Neutrophil (primary cell): ENCODE measurements at regions not wholly inside any gene's neighbourhood (a gene's known extent, or its start where the extent isn't known, plus 50 kb on each side); places are given as distances from the start of the nearest gene placed in this dataset.

Source experiments
- H3K27ac ChIP-seq: fragments of 200-600 bp; sonication (generic); 2 replicates; pipeline ENCODE4 v1.5.1; 2016; ENCODE audit warnings: mild to moderate bottlenecking, moderate library complexity
- H3K27me3 ChIP-seq: fragments of 200-600 bp; sonication (generic); 2 replicates; pipeline ENCODE4 v1.6.0; 2016; ENCODE audit warnings: mild to moderate bottlenecking
- H3K36me3 ChIP-seq: fragments of 200-600 bp; sonication (generic); 2 replicates; pipeline ENCODE4 v1.5.1; 2017
- H3K4me1 ChIP-seq, 2 experiments: fragments of 200-600 bp in 1 of 2; sonication (generic) in 1 of 2; 1 replicate in 1 of 2; 2 replicates in 1 of 2; pipeline versions ENCODE4 v1.5.1 to v1.6.1; 2013 to 2016; ENCODE audit warnings: low read depth in 1 of 2, low read length in 1 of 2, mild to moderate bottlenecking in 1 of 2, moderate library complexity in 1 of 2; ENCODE audit not compliant: control insufficient read depth in 1 of 2, insufficient read depth in 1 of 2
- H3K4me3 ChIP-seq, 2 experiments: fragments of 200-600 bp in 1 of 2; sonication (generic) in 1 of 2; 1 replicate in 1 of 2; 2 replicates in 1 of 2; pipeline ENCODE4 v1.5.1; 2013 to 2016; ENCODE audit warnings: low read depth in 1 of 2, low read length in 1 of 2, mild to moderate bottlenecking in 1 of 2, moderate library complexity in 1 of 2
- H3K9me3 ChIP-seq: fragments of 200-600 bp; sonication (generic); 2 replicates; pipeline ENCODE4 v1.5.1; 2016
- TF ChIP-seq, protein P1 (sequence below): fragments of 200-600 bp; sonication (generic); IDR thresholded peaks from 2 replicates; pipeline ENCODE4 v1.5.1; 2016; ENCODE audit warnings: antibody characterized with exemption

- TF ChIP-seq, protein P1, sequence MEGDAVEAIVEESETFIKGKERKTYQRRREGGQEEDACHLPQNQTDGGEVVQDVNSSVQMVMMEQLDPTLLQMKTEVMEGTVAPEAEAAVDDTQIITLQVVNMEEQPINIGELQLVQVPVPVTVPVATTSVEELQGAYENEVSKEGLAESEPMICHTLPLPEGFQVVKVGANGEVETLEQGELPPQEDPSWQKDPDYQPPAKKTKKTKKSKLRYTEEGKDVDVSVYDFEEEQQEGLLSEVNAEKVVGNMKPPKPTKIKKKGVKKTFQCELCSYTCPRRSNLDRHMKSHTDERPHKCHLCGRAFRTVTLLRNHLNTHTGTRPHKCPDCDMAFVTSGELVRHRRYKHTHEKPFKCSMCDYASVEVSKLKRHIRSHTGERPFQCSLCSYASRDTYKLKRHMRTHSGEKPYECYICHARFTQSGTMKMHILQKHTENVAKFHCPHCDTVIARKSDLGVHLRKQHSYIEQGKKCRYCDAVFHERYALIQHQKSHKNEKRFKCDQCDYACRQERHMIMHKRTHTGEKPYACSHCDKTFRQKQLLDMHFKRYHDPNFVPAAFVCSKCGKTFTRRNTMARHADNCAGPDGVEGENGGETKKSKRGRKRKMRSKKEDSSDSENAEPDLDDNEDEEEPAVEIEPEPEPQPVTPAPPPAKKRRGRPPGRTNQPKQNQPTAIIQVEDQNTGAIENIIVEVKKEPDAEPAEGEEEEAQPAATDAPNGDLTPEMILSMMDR: no peak
- Histone ChIP-seq H3K4me3 (no peak overlapping the region), H3K27ac (no peak overlapping the region), H3K9me3 (no peaks in the 10 kb centered on the region), H3K36me3 (no peaks in the 10 kb centered on the region), H3K27me3 (no peaks in the 10 kb centered on the region), H3K4me1 (no peaks in the 10 kb centered on the region)
Observed at GRCh38 chr1:91078859-91079258, 57.0 kb upstream of the ZNF644 start.

- H3K9me3 ChIP-seq: no peaks in the 10 kb centered on the region
- H3K27ac ChIP-seq: no peak overlapping the region
- H3K4me3 ChIP-seq: no peak overlapping the region
- no peaks in the 10 kb centered on the region for H3K4me1 ChIP-seq
- no peaks in the 10 kb centered on the region for H3K36me3 ChIP-seq
- TF ChIP-seq, protein P1: no peak
- no peaks in the 10 kb centered on the region for H3K27me3 ChIP-seq
Observed at GRCh38 chr1:91076834-91077233, 55.0 kb upstream of the ZNF644 start.

DNA sequence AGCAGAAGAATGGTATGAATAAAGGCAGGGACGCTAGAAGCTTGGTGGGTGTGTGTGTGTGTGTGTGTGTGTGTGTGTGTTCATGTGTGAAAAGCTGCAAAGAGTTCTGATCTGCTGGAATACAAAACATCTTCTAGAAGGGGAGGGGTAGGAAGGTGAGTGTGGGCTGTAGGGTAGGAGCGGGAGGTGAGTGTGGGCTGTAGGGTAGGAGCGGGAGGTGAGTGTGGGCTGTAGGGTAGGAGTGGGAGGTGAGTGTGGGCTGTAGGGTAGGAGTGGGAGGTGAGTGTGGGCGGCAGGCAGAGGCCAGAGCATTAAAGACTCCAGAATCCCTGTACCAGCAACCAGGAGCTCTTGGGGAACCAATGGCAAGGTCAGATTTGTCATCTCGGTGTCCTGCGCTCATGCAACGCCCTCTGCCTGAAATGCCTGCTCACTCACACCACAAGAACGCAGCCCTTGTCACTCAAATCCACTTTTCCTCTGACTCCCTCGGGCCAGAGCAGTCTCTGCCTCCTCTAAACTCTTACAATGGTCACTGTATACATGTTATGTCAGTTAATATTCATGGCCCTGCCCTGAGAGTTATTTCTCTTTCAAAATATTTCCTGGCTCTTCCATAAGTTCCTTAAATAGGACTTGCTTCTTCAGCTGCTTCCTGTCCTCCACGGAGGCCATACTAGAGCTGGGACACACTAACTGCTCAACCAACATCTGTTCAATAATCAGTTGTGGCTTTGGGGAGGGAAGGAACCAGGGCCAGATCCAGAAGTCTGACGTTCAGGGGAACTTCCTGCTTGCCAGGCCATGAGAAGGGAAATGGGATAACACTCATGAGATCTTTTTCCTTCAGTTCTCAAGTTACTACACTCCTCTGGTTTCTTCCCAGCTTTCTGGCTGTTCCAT is 53.6 kb upstream of the ZNF644 start:
- no peak overlapping the region for H3K4me3 ChIP-seq
- H3K27ac ChIP-seq: no peak overlapping the region
- H3K9me3 ChIP-seq: no peaks in the 10 kb centered on the region
- no peaks in the 10 kb centered on the region for H3K4me1 ChIP-seq
- H3K36me3 ChIP-seq: no peaks in the 10 kb centered on the region
- H3K27me3 ChIP-seq: no peaks in the 10 kb centered on the region
- TF ChIP-seq, protein P1: no peak

DNA sequence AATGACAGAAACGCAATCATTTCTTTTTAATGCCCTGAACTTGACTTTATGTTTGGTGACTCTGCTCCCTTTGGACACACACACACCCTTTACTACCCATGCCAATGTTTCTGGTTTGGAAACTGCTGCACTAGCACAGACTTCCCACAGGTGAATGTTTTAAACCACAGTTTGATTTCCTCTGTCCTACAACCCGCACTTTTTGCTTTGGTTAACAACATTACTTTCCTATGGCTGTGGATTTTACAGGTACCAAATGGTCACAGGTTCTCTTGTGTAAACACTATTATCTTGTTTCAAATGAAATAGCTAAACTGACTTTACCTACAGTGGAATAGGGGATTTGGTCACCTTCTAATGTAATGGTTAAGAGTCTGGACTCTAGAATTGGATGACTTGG is 51.5 kb upstream of the ZNF644 start:
- TF ChIP-seq, protein P1: no peak
- Histone ChIP-seq H3K36me3 (no peaks in the 10 kb centered on the region), H3K27ac (no peak overlapping the region), H3K4me3 (no peak overlapping the region), H3K9me3 (no peaks in the 10 kb centered on the region), H3K4me1 (no peaks in the 10 kb centered on the region), H3K27me3 (no peaks in the 10 kb centered on the region)

GRCh38 chr1:91071838-91072237 is 50.0 kb upstream of the ZNF644 start:
- no peaks in the 10 kb centered on the region for H3K27me3 ChIP-seq
- no peaks in the 10 kb centered on the region for H3K9me3 ChIP-seq
- TF ChIP-seq, protein P1: no peak
- no peaks in the 10 kb centered on the region for H3K36me3 ChIP-seq
- no peaks in the 10 kb centered on the region for H3K4me1 ChIP-seq
- no peak overlapping the region for H3K4me3 ChIP-seq
- H3K27ac ChIP-seq: no peak overlapping the region
